ENCODE measurements at regions not wholly inside any gene's neighbourhood (a gene's known extent, or its start where the extent isn't known, plus 50 kb on each side); places are given as distances from the start of the nearest gene placed in this dataset.

DNA sequence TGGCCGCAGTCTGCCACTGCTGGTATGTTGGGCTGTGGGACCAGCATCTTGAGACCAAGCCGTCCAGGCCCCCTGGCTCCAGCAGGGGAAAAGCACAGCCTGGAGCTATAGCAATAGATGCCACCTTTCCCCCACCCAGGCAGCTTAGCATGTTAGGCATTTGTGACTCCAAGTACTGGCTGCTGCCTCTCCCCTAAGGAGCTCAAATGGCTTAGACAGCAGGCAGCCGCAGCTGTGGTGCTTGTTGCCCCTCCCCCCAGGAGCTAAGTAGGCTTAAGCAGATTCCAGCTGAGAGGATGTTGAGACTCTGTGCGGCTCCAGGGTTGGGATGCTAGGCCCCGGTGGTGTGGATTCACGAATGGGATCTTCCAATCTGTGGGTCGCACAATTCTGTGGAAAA is 88.8 kb upstream of the ANKFN1 start:
- Mint-ChIP-seq H3K4me1 (peaks cover 6% of the 10 kb centered on the region; the same call in 1 of the 2 replicates), H3K27ac (no peak overlapping the region), H3K4me3 (no peak overlapping the region), H3K9me3 (peaks cover 47% of the 10 kb centered on the region), H3K27me3 (ENCODE audit: low read depth) (no peaks in the 10 kb centered on the region), H3K36me3 (peaks cover 20% of the 10 kb centered on the region)
- POLR2A ChIA-PET, result no interaction called here
- DNase-seq (ENCODE audit: low spot score), result peak; percentile 25
- peak; percentile 53 for ATAC-seq
- TF ChIP-seq SMAD4 (CRISPR knock-in tag; IDR thresholded peaks at IDR 0.05) (no peak), TCF7 (CRISPR knock-in tag; IDR thresholded peaks at IDR 0.05; ENCODE audit: low read depth) (no peak), ZNF423 (CRISPR knock-in tag; IDR thresholded peaks at IDR 0.05) (peak; percentile 83), TEAD1 (CRISPR knock-in tag; IDR thresholded peaks at IDR 0.05) (0 out of 2 replicates have a peak, but pooled peaks have one; percentile 20)
- TF ChIP-seq, protein P1, sequence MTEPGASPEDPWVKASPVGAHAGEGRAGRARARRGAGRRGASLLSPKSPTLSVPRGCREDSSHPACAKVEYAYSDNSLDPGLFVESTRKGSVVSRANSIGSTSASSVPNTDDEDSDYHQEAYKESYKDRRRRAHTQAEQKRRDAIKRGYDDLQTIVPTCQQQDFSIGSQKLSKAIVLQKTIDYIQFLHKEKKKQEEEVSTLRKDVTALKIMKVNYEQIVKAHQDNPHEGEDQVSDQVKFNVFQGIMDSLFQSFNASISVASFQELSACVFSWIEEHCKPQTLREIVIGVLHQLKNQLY (CRISPR knock-in tag; IDR thresholded peaks at IDR 0.05), result no peak
- TF ChIP-seq, protein P2, sequence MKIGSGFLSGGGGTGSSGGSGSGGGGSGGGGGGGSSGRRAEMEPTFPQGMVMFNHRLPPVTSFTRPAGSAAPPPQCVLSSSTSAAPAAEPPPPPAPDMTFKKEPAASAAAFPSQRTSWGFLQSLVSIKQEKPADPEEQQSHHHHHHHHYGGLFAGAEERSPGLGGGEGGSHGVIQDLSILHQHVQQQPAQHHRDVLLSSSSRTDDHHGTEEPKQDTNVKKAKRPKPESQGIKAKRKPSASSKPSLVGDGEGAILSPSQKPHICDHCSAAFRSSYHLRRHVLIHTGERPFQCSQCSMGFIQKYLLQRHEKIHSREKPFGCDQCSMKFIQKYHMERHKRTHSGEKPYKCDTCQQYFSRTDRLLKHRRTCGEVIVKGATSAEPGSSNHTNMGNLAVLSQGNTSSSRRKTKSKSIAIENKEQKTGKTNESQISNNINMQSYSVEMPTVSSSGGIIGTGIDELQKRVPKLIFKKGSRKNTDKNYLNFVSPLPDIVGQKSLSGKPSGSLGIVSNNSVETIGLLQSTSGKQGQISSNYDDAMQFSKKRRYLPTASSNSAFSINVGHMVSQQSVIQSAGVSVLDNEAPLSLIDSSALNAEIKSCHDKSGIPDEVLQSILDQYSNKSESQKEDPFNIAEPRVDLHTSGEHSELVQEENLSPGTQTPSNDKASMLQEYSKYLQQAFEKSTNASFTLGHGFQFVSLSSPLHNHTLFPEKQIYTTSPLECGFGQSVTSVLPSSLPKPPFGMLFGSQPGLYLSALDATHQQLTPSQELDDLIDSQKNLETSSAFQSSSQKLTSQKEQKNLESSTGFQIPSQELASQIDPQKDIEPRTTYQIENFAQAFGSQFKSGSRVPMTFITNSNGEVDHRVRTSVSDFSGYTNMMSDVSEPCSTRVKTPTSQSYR (CRISPR knock-in tag; IDR thresholded peaks at IDR 0.05), result no peak
- CTCF ChIA-PET, result no interaction called here

DNA sequence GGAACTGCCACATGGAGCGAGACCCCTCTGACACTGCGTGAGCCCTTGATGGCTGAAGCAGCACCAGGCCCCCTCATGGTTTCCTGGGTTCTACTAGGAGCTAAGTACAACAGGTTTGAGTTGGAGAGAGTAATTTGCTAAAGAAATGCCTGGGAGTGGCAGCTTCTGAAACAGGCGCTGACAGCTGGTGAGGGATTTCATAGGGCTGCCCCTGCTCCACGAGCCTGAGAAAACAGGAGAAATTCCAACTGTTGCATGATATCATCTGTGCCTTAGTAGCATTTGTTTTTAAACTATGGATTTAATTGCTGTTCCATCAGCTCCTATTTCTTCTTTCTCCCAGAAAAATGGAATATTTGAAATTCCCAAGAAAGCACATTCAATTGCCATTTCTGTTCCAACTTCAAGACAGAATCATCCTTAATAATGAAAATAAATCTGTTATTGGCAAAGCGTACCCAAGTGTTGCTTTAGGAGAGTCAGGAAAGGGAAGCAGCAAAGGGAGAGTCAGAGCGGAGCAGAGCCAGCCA is 78.8 kb upstream of the ANKFN1 start:
- H3K4me3 Mint-ChIP-seq, result no peak overlapping the region
- ATAC-seq (no peak), DNase-seq (ENCODE audit: low spot score) (no peak)
- H3K4me1 Mint-ChIP-seq, result no peaks in the 10 kb centered on the region
- peaks cover 3% of the 10 kb centered on the region; the same call in 1 of the 2 replicates for H3K36me3 Mint-ChIP-seq
- H3K9me3 Mint-ChIP-seq, result peaks cover 25% of the 10 kb centered on the region
- no peaks in the 10 kb centered on the region for H3K27me3 Mint-ChIP-seq (ENCODE audit: low read depth)
- TF ChIP-seq TEAD4 (CRISPR knock-in tag; IDR thresholded peaks at IDR 0.05) (no peak), GRHL2 (CRISPR knock-in tag; IDR thresholded peaks at IDR 0.05; ENCODE audit: insufficient replicate concordance, severe bottlenecking) (no peak), ZNF263 (CRISPR knock-in tag; IDR thresholded peaks at IDR 0.05; ENCODE audit: low read depth) (no peak)
- TF ChIP-seq, protein P3, sequence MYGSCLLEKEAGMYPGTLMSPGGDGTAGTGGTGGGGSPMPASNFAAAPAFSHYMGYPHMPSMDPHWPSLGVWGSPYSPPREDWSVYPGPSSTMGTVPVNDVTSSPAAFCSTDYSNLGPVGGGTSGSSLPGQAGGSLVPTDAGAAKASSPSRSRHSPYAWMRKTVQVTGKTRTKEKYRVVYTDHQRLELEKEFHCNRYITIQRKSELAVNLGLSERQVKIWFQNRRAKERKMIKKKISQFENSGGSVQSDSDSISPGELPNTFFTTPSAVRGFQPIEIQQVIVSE (CRISPR knock-in tag; IDR thresholded peaks at IDR 0.05; ENCODE audit: borderline replicate concordance), result no peak
- POLR2A ChIA-PET, result no interaction called here
- no peak overlapping the region for H3K27ac Mint-ChIP-seq
- CTCF ChIA-PET, result no interaction called here

DNA sequence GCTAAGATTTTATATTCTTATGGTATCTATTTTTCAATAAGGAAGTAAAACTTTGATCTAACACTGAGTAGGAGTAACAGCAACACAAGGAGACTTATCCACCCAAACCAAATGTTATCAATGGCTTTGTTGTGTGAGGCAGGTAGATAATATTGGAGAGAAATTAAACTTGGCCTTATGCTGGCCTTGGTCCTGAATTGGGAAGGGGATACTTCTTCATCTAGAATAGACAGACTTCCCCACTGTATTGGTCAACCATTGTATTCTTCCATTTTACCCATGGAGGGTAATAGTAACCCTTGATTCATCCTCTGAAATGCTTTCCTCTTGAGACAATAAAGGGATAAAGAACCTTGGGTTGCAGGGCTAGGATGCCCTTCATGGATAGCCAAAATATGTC is 76.3 kb upstream of the ANKFN1 start:
- CTCF ChIA-PET, result no interaction called here
- H3K4me1 Mint-ChIP-seq, result no peaks in the 10 kb centered on the region
- no peak for DNase-seq (ENCODE audit: low spot score)
- POLR2A ChIA-PET, result no interaction called here
- no peak overlapping the region for H3K4me3 Mint-ChIP-seq
- H3K36me3 Mint-ChIP-seq, result peaks cover 3% of the 10 kb centered on the region; the same call in 1 of the 2 replicates
- no peak for ATAC-seq
- peaks cover 17% of the 10 kb centered on the region for H3K9me3 Mint-ChIP-seq
- H3K27me3 Mint-ChIP-seq (ENCODE audit: low read depth), result no peaks in the 10 kb centered on the region
- H3K27ac Mint-ChIP-seq, result no peak overlapping the region
- TF ChIP-seq, protein P4, sequence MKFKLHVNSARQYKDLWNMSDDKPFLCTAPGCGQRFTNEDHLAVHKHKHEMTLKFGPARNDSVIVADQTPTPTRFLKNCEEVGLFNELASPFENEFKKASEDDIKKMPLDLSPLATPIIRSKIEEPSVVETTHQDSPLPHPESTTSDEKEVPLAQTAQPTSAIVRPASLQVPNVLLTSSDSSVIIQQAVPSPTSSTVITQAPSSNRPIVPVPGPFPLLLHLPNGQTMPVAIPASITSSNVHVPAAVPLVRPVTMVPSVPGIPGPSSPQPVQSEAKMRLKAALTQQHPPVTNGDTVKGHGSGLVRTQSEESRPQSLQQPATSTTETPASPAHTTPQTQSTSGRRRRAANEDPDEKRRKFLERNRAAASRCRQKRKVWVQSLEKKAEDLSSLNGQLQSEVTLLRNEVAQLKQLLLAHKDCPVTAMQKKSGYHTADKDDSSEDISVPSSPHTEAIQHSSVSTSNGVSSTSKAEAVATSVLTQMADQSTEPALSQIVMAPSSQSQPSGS (CRISPR knock-in tag; IDR thresholded peaks at IDR 0.05; ENCODE audit: borderline replicate concordance, low read depth), result no peak
- TF ChIP-seq, protein P5, sequence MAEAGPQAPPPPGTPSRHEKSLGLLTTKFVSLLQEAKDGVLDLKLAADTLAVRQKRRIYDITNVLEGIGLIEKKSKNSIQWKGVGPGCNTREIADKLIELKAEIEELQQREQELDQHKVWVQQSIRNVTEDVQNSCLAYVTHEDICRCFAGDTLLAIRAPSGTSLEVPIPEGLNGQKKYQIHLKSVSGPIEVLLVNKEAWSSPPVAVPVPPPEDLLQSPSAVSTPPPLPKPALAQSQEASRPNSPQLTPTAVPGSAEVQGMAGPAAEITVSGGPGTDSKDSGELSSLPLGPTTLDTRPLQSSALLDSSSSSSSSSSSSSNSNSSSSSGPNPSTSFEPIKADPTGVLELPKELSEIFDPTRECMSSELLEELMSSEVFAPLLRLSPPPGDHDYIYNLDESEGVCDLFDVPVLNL (CRISPR knock-in tag; IDR thresholded peaks at IDR 0.05; ENCODE audit: borderline replicate concordance, low read depth), result no peak
- no peak for TF ChIP-seq TEAD4 (CRISPR knock-in tag; IDR thresholded peaks at IDR 0.05)
- TF ChIP-seq, protein P3 (CRISPR knock-in tag; IDR thresholded peaks at IDR 0.05; ENCODE audit: borderline replicate concordance), result no peak
- TF ChIP-seq, protein P6, sequence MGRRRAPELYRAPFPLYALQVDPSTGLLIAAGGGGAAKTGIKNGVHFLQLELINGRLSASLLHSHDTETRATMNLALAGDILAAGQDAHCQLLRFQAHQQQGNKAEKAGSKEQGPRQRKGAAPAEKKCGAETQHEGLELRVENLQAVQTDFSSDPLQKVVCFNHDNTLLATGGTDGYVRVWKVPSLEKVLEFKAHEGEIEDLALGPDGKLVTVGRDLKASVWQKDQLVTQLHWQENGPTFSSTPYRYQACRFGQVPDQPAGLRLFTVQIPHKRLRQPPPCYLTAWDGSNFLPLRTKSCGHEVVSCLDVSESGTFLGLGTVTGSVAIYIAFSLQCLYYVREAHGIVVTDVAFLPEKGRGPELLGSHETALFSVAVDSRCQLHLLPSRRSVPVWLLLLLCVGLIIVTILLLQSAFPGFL (CRISPR knock-in tag; IDR thresholded peaks at IDR 0.05; ENCODE audit: borderline replicate concordance), result no peak
- no peak for TF ChIP-seq NFE2L1 (CRISPR knock-in tag; IDR thresholded peaks at IDR 0.05)
- no peak for TF ChIP-seq GABPB1 (CRISPR knock-in tag; IDR thresholded peaks at IDR 0.05)
- no peak for TF ChIP-seq MYBL2 (CRISPR knock-in tag; IDR thresholded peaks at IDR 0.05)
- TF ChIP-seq, protein P7, sequence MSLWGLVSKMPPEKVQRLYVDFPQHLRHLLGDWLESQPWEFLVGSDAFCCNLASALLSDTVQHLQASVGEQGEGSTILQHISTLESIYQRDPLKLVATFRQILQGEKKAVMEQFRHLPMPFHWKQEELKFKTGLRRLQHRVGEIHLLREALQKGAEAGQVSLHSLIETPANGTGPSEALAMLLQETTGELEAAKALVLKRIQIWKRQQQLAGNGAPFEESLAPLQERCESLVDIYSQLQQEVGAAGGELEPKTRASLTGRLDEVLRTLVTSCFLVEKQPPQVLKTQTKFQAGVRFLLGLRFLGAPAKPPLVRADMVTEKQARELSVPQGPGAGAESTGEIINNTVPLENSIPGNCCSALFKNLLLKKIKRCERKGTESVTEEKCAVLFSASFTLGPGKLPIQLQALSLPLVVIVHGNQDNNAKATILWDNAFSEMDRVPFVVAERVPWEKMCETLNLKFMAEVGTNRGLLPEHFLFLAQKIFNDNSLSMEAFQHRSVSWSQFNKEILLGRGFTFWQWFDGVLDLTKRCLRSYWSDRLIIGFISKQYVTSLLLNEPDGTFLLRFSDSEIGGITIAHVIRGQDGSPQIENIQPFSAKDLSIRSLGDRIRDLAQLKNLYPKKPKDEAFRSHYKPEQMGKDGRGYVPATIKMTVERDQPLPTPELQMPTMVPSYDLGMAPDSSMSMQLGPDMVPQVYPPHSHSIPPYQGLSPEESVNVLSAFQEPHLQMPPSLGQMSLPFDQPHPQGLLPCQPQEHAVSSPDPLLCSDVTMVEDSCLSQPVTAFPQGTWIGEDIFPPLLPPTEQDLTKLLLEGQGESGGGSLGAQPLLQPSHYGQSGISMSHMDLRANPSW (CRISPR knock-in tag; conservative IDR thresholded peaks at IDR 0.05; ENCODE audit: low read depth), result no peak
- no peak for TF ChIP-seq NFATC4 (CRISPR knock-in tag; IDR thresholded peaks at IDR 0.05)
- no peak for TF ChIP-seq KAT7 (CRISPR knock-in tag; IDR thresholded peaks at IDR 0.05; ENCODE audit: borderline replicate concordance)
